KOPT-K1 (cell line): ENCODE measurements at regions not wholly inside any gene's neighbourhood (a gene's known extent, or its start where the extent isn't known, plus 50 kb on each side); places are given as distances from the start of the nearest gene placed in this dataset.
"Not testable (repeated sequence)": the region's sequence is repeated elsewhere in the genome, so short reads cannot be mapped to it uniquely, and the experiment has no call there.

Experiments used
- H3K27ac ChIP-seq: fragments of 200-600 bp; sonication (generic); 2 replicates; pipeline ENCODE4 v1.5.1; 2016; ENCODE audit warnings: antibody characterized with exemption, mild to moderate bottlenecking, low read depth, low read length; ENCODE audit not compliant: poor library complexity, severe bottlenecking
- H3K36me3 ChIP-seq: fragments of 200-600 bp; sonication (generic); 2 replicates; pipeline ENCODE4 v1.5.1; 2017; ENCODE audit warnings: antibody characterized with exemption, mild to moderate bottlenecking, low read length, moderate library complexity; ENCODE audit not compliant: insufficient read depth
- H3K9me3 ChIP-seq: fragments of 200-600 bp; sonication (generic); 2 replicates; pipeline ENCODE4 v1.5.1; 2017; ENCODE audit warnings: antibody characterized with exemption, low read length, mild to moderate bottlenecking; ENCODE audit not compliant: insufficient read depth, poor library complexity, severe bottlenecking

GRCh38 chr4:177778623-177779022, 336.4 kb upstream of the AGA start:
- Histone ChIP-seq H3K36me3 (no peaks in the 10 kb centered on the region; the same call in 1 of the 2 replicates), H3K27ac (no peak overlapping the region), H3K9me3 (no peaks in the 10 kb centered on the region)

- Histone ChIP-seq H3K27ac (no peak overlapping the region), H3K9me3 (no peaks in the 10 kb centered on the region), H3K36me3 (no peaks in the 10 kb centered on the region; the same call in 1 of the 2 replicates)
Observed at GRCh38 chr4:177785000-177785399, 342.8 kb upstream of the AGA start.

- no peaks in the 10 kb centered on the region for H3K9me3 ChIP-seq
- no peak overlapping the region for H3K27ac ChIP-seq
- H3K36me3 ChIP-seq, result no peaks in the 10 kb centered on the region
Observed at GRCh38 chr4:177789610-177790009, 347.4 kb upstream of the AGA start.

GRCh38 chr4:177791188-177791587, 349.0 kb upstream of the AGA start:
- Histone ChIP-seq H3K27ac (no peak overlapping the region), H3K36me3 (no peaks in the 10 kb centered on the region), H3K9me3 (no peaks in the 10 kb centered on the region)

- H3K36me3 ChIP-seq, result no peaks in the 10 kb centered on the region
- H3K27ac ChIP-seq, result no peak overlapping the region
- no peaks in the 10 kb centered on the region for H3K9me3 ChIP-seq
Observed at GRCh38 chr4:177796841-177797240, 354.6 kb upstream of the AGA start.

- no peaks in the 10 kb centered on the region for H3K36me3 ChIP-seq
- no peak overlapping the region for H3K27ac ChIP-seq
- H3K9me3 ChIP-seq, result no peaks in the 10 kb centered on the region
Observed at GRCh38 chr4:177798161-177798560, 355.9 kb upstream of the AGA start.

- Histone ChIP-seq H3K36me3 (no peaks in the 10 kb centered on the region), H3K9me3 (no peaks in the 10 kb centered on the region), H3K27ac (no peak overlapping the region)
Observed at GRCh38 chr4:177802162-177802561, 359.9 kb upstream of the AGA start.

GRCh38 chr4:177802661-177803060, 360.4 kb upstream of the AGA start:
- Histone ChIP-seq H3K36me3 (no peaks in the 10 kb centered on the region), H3K9me3 (no peaks in the 10 kb centered on the region), H3K27ac (no peak overlapping the region)

GRCh38 chr4:177803151-177803550, 360.9 kb upstream of the AGA start:
- Histone ChIP-seq H3K27ac (no peak overlapping the region), H3K36me3 (no peaks in the 10 kb centered on the region), H3K9me3 (no peaks in the 10 kb centered on the region)

- no peaks in the 10 kb centered on the region for H3K9me3 ChIP-seq
- no peak overlapping the region for H3K27ac ChIP-seq
- no peaks in the 10 kb centered on the region for H3K36me3 ChIP-seq
Observed at GRCh38 chr4:177809791-177810190, 367.6 kb upstream of the AGA start.

GRCh38 chr4:177810220-177810619, 368.0 kb upstream of the AGA start:
- no peaks in the 10 kb centered on the region for H3K9me3 ChIP-seq
- no peaks in the 10 kb centered on the region for H3K36me3 ChIP-seq
- H3K27ac ChIP-seq, result no peak overlapping the region

GRCh38 chr4:177818392-177818791, 376.2 kb upstream of the AGA start:
- H3K9me3 ChIP-seq, H3K27ac ChIP-seq, H3K36me3 ChIP-seq: not testable (repeated sequence)

- Histone ChIP-seq H3K27ac (no peak overlapping the region), H3K9me3 (no peaks in the 10 kb centered on the region), H3K36me3 (no peaks in the 10 kb centered on the region)
Observed at GRCh38 chr4:177826973-177827372, 384.7 kb upstream of the AGA start.

GRCh38 chr4:177841258-177841657, 399.0 kb upstream of the AGA start:
- Histone ChIP-seq H3K9me3 (no peaks in the 10 kb centered on the region), H3K36me3 (no peaks in the 10 kb centered on the region), H3K27ac (no peak overlapping the region)

- Histone ChIP-seq H3K36me3 (no peaks in the 10 kb centered on the region), H3K27ac (no peak overlapping the region), H3K9me3 (no peaks in the 10 kb centered on the region)
Observed at GRCh38 chr4:177853229-177853628, 411.0 kb upstream of the AGA start.

GRCh38 chr4:177855507-177856197, 413.4 kb upstream of the AGA start:
- no peaks in the 10 kb centered on the region for H3K36me3 ChIP-seq
- H3K9me3 ChIP-seq, result no peaks in the 10 kb centered on the region
- H3K27ac ChIP-seq, result no peak overlapping the region
